A549 (cell line): ENCODE measurements at regions not wholly inside any gene's neighbourhood (a gene's known extent, or its start where the extent isn't known, plus 50 kb on each side); places are given as distances from the start of the nearest gene placed in this dataset.
A peak's percentile ranks its signal among the peaks of the same experiment; 100 is the strongest.

Source experiments
- ATAC-seq, 2 experiments: fragments of 200-7000 bp in 1 of 2; fragments of >200 bp in 1 of 2; cut with Nextera tagmentation in 1 of 2; cut with Tn5 transposase in 1 of 2; 3 replicates each; pipeline versions ENCODE4 v1.8.0 to v1.9.1; 2018 to 2020; ENCODE audit warnings: mild to moderate bottlenecking in 1 of 2, moderate library complexity in 1 of 2
- CTCF ChIA-PET: fragments of 300-600 bp; sonication (Branson Sonifier 250); formaldehyde crosslinking; extraction: SDS; loops from one replicate; lab custom pipeline; 2021; ENCODE audit warnings: antibody characterized with exemption, inconsistent platforms; lab: Yijun Ruan, JAX
- POLR2A ChIA-PET: fragments of 350-600 bp; formaldehyde crosslinking; extraction: SDS; loops from one replicate; lab custom pipeline; 2021; ENCODE audit warnings: antibody characterized with exemption, inconsistent platforms; lab: Yijun Ruan, JAX
- DNase-seq, 2 experiments: peaks; one replicate each; pipeline versions ENCODE4 v3.0.0 to v3.0.0-alpha.2; 2011 to 2016; ENCODE audit warnings: low read depth in 1 of 2, low spot score in 1 of 2
- FAIRE-seq: peaks from 2 replicates; lab custom pipeline; 2011; peaks lifted over from hg19 to GRCh38; lab: Jason Lieb, UNC
- H3K27ac ChIP-seq, 2 experiments: fragments of >200 bp; sonication (Bioruptor Twin); formaldehyde crosslinking; 3 replicates each; pipeline ENCODE4 v1.5.1; 2016 to 2017
- H3K4me1 ChIP-seq: fragments of >200 bp; sonication (Bioruptor Twin); formaldehyde crosslinking; 3 replicates; pipeline ENCODE4 v1.6.1; 2016
- H3K4me2 ChIP-seq: fragments of >200 bp; sonication (Bioruptor Twin); formaldehyde crosslinking; 3 replicates; pipeline ENCODE4 v1.6.1; 2016
- H3K4me3 ChIP-seq: fragments of >200 bp; sonication (Bioruptor Twin); formaldehyde crosslinking; 3 replicates; pipeline ENCODE4 v1.5.1; 2016
- H3K9me3 ChIP-seq: fragments of >200 bp; sonication (Bioruptor Twin); formaldehyde crosslinking; 3 replicates; pipeline ENCODE4 v1.6.1; 2016
- BHLHE40 ChIP-seq: IDR thresholded peaks from 2 replicates; pipeline ENCODE4 v1.6.1; 2012; ENCODE audit warnings: low read depth, low read length, inconsistent platforms
- CBX2 ChIP-seq: fragments of 200-600 bp; sonication (generic); IDR thresholded peaks from 2 replicates; pipeline ENCODE4 v1.6.1; 2016; ENCODE audit warnings: low read depth, mild to moderate bottlenecking, borderline replicate concordance
- CEBPB ChIP-seq, 2 experiments: fragments of >200 bp in 1 of 2; sonication (Bioruptor Twin) in 1 of 2; formaldehyde crosslinking in 1 of 2; IDR thresholded peaks; 2 replicates each; pipeline ENCODE4 v1.6.1; 2012 to 2016
- CHD4 ChIP-seq: fragments of 200-600 bp; sonication (generic); IDR thresholded peaks from 2 replicates; pipeline ENCODE4 v1.6.1; 2016; ENCODE audit warnings: antibody characterized with exemption, mild to moderate bottlenecking, borderline replicate concordance
- EP300 ChIP-seq, 2 experiments: fragments of >200 bp; sonication (Bioruptor Twin); formaldehyde crosslinking; IDR thresholded peaks; 2 replicates in 1 of 2; 3 replicates in 1 of 2; pipeline ENCODE4 v1.6.1; 2016 to 2017
- FOSB ChIP-seq: fragments of 250-450 bp; sonication (Bioruptor Pico); IDR thresholded peaks from 2 replicates; pipeline ENCODE4 v1.5.0; 2020; ENCODE audit warnings: mild to moderate bottlenecking, moderate library complexity
- HDAC2 ChIP-seq: fragments of 200-600 bp; sonication (generic); IDR thresholded peaks from 2 replicates; pipeline ENCODE4 v1.6.1; 2016
- HOXA7 ChIP-seq: fragments of 250-450 bp; sonication (Bioruptor Pico); IDR thresholded peaks from 2 replicates; pipeline ENCODE4 v1.5.0; 2020; ENCODE audit warnings: mild to moderate bottlenecking, moderate library complexity
- HOXB13 ChIP-seq: fragments of 250-450 bp; sonication (Bioruptor Pico); IDR thresholded peaks from 2 replicates; pipeline ENCODE4 v1.5.0; 2020; ENCODE audit warnings: low read depth, mild to moderate bottlenecking, moderate library complexity
- MAZ ChIP-seq: fragments of 150-350 bp; IDR thresholded peaks from 2 replicates; pipeline ENCODE4 v1.6.1; 2014; ENCODE audit warnings: antibody characterized with exemption, low read depth, low read length, borderline replicate concordance
- MYC ChIP-seq: IDR thresholded peaks from 2 replicates; pipeline ENCODE4 v1.6.1; 2012; ENCODE audit warnings: mild to moderate bottlenecking, inconsistent platforms, low read length, improper control_type of control experiment, borderline replicate concordance
- RAD21 ChIP-seq, 2 experiments: fragments of >200 bp in 1 of 2; sonication (Bioruptor Twin) in 1 of 2; formaldehyde crosslinking in 1 of 2; IDR thresholded peaks in 1 of 2; conservative IDR thresholded peaks in 1 of 2; 2 replicates in 1 of 2; 3 replicates in 1 of 2; pipeline ENCODE4 v1.6.1; 2012 to 2018; ENCODE audit warnings: inconsistent platforms in 1 of 2
- RCOR1 ChIP-seq: fragments of 150-350 bp; IDR thresholded peaks from 2 replicates; pipeline ENCODE4 v1.6.1; 2014; ENCODE audit warnings: antibody characterized with exemption, low read length, low read depth
- RFX5 ChIP-seq: fragments of 450-650 bp; IDR thresholded peaks from 2 replicates; pipeline ENCODE4 v1.7.1; 2014; ENCODE audit warnings: antibody characterized with exemption, mild to moderate bottlenecking, moderate library complexity
- TFCP2L1 ChIP-seq: fragments of 250-450 bp; sonication (Bioruptor Pico); IDR thresholded peaks from 2 replicates; pipeline ENCODE4 v1.5.0; 2021; ENCODE audit warnings: mild to moderate bottlenecking
- WGBS: methylation state at CpG from one replicate; pipeline ENCODE4 v1.1.6; 2017; ENCODE audit errors: missing lambda C conversion rate; 5-methylcytosine and 5-hydroxymethylcytosine counted together
- TF ChIP-seq, protein P1 (sequence below): IDR thresholded peaks from 2 replicates; pipeline ENCODE4 v1.6.1; 2012
- TF ChIP-seq, protein P2 (sequence below): fragments of >200 bp; sonication (Bioruptor Twin); formaldehyde crosslinking; IDR thresholded peaks from 3 replicates; pipeline ENCODE4 v1.6.1; 2016
- TF ChIP-seq, protein P3 (sequence below): fragments of 250-450 bp; sonication (Bioruptor Pico); IDR thresholded peaks from 2 replicates; pipeline ENCODE4 v1.5.0; 2020; ENCODE audit warnings: low read depth, mild to moderate bottlenecking, moderate library complexity
- TF ChIP-seq, protein P4 (sequence below): IDR thresholded peaks from 2 replicates; pipeline ENCODE4 v1.6.1; 2012; ENCODE audit warnings: low read depth, borderline replicate concordance
- TF ChIP-seq, protein P5 (sequence below): fragments of 250-450 bp; sonication (Bioruptor Pico); IDR thresholded peaks from 2 replicates; pipeline ENCODE4 v1.5.0; 2021; ENCODE audit warnings: mild to moderate bottlenecking, moderate library complexity, borderline replicate concordance
- TF ChIP-seq, protein P6 (sequence below): fragments of 450-650 bp; IDR thresholded peaks from 2 replicates; pipeline ENCODE4 v1.6.1; 2014; ENCODE audit warnings: antibody characterized with exemption
- TF ChIP-seq, protein P7 (sequence below): fragments of >200 bp; sonication (Bioruptor Twin); formaldehyde crosslinking; IDR thresholded peaks from 2 replicates; pipeline ENCODE4 v1.6.1; 2016

DNA sequence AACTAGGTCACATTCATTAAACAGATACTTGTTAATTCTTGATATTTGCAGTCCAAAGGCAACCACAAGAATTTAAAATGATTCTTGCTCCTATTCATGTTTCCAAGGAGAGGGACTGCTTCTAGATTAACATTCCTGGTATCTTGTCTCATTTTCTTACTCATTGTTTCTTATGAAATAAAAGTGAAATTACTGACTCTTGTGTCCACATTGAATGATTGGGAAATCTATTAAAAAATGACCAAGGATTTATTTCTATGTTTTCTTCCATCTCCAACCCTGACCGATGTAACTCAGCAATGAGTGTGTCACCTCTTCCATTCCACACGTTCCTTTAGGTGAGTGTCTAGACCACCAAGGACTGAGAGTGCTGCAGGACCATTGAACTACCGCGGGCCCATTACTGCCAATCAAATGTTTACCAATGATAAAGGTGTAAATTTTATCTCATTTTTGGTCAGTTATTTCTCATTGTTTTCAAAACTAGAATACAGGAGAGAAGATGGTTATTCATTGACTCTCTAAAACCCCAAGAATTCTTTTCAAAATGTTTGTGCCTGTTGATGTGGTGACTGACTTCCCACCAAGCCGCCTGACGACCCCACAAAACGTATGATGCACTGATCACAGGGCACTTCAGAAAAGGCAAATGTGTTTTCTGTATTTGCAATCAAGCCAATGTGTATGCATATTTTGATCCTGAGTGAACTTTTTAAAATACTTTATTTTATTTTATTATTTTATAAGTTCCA, 414.6 kb upstream of the PTBP2 start:
- H3K4me1 ChIP-seq, result no peaks in the 10 kb centered on the region
- H3K27ac ChIP-seq, result no peak overlapping the region
- ATAC-seq (no peak), FAIRE-seq (no peak), DNase-seq (no peak)
- H3K9me3 ChIP-seq, result no peaks in the 10 kb centered on the region
- POLR2A ChIA-PET, result no interaction called here
- no peak overlapping the region for H3K4me2 ChIP-seq
- H3K4me3 ChIP-seq, result no peak overlapping the region
- CTCF ChIA-PET, result no interaction called here
- TF ChIP-seq, protein P1, sequence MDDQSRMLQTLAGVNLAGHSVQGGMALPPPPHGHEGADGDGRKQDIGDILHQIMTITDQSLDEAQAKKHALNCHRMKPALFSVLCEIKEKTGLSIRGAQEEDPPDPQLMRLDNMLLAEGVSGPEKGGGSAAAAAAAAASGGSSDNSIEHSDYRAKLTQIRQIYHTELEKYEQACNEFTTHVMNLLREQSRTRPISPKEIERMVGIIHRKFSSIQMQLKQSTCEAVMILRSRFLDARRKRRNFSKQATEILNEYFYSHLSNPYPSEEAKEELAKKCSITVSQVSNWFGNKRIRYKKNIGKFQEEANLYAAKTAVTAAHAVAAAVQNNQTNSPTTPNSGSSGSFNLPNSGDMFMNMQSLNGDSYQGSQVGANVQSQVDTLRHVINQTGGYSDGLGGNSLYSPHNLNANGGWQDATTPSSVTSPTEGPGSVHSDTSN, result no peak
- TF ChIP-seq, protein P2, sequence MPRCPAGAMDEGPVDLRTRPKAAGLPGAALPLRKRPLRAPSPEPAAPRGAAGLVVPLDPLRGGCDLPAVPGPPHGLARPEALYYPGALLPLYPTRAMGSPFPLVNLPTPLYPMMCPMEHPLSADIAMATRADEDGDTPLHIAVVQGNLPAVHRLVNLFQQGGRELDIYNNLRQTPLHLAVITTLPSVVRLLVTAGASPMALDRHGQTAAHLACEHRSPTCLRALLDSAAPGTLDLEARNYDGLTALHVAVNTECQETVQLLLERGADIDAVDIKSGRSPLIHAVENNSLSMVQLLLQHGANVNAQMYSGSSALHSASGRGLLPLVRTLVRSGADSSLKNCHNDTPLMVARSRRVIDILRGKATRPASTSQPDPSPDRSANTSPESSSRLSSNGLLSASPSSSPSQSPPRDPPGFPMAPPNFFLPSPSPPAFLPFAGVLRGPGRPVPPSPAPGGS, result no peak
- TF ChIP-seq CHD4 (no peak), HDAC2 (no peak)
- TF ChIP-seq, protein P3, sequence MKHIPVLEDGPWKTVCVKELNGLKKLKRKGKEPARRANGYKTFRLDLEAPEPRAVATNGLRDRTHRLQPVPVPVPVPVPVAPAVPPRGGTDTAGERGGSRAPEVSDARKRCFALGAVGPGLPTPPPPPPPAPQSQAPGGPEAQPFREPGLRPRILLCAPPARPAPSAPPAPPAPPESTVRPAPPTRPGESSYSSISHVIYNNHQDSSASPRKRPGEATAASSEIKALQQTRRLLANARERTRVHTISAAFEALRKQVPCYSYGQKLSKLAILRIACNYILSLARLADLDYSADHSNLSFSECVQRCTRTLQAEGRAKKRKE (CRISPR knock-in tag), result no peak
- TF ChIP-seq, protein P4, sequence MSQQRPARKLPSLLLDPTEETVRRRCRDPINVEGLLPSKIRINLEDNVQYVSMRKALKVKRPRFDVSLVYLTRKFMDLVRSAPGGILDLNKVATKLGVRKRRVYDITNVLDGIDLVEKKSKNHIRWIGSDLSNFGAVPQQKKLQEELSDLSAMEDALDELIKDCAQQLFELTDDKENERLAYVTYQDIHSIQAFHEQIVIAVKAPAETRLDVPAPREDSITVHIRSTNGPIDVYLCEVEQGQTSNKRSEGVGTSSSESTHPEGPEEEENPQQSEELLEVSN, result no peak
- 52% methylated on average over 7 of the region's 7 CpGs for WGBS

DNA sequence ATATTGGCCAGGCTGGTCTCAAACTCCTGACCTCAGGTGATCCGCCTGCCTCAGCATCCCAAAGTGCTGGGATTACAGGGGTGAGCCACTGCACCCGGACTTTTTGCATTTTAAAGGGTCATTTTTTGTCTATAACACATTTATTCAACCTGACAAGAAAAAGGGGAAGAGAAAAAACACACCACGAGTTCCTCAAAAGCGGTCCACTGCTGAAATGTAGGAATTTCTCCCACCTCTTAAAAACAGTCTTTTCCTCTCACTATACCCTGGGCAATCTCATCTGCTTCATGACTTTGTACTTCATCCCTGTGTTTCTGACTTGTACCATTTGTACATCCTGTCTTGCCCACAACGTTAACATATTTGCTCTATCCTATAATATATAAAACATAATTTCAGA, 413.3 kb upstream of the PTBP2 start:
- Histone ChIP-seq H3K4me3 (no peak overlapping the region), H3K9me3 (no peaks in the 10 kb centered on the region), H3K27ac (no peak overlapping the region), H3K4me1 (no peaks in the 10 kb centered on the region), H3K4me2 (no peak overlapping the region)
- TF ChIP-seq RCOR1, result no peak
- ChIA-PET POLR2A (no interaction called here), CTCF (no interaction called here)
- DNase-seq (no peak), FAIRE-seq (no peak), ATAC-seq (no peak)
- 42% methylated on average over 5 of the region's 5 CpGs for WGBS

DNA sequence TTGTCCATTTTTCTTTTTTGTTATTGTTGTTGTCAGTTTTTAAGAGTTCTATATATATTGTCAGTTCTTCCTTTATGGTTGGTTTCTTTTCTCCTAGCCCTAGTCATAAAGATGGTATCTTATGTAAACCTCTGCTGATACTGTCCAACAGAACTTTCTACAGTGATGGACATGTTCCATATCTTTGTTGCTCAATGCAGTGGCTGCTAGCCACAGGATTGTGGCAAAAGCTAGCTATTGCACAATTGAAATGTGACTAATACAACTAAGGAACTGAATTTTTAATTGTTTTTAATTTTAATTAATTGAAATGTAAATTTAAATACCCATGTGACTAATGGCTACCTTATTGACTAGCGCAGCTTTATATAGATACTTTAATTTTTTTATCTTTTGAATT, 411.8 kb upstream of the PTBP2 start:
- no peak overlapping the region for H3K4me3 ChIP-seq
- no peak for ATAC-seq
- no peaks in the 10 kb centered on the region for H3K4me1 ChIP-seq
- H3K27ac ChIP-seq, result no peak overlapping the region
- 54% methylated on average over 1 of the region's 1 CpG for whole genome bisulfite sequencing
- no peak overlapping the region for H3K4me2 ChIP-seq
- POLR2A ChIA-PET, result no interaction called here
- no peak for FAIRE-seq
- no peaks in the 10 kb centered on the region for H3K9me3 ChIP-seq
- CTCF ChIA-PET, result no interaction called here
- TF ChIP-seq EP300 (IDR thresholded peaks at IDR 0.05) (no peak), RAD21 (conservative IDR thresholded peaks at IDR 0.05 in 1 of 2, IDR thresholded peaks at IDR 0.05 in 1 of 2) (no peak), FOSB (no peak), HDAC2 (no peak), MAZ (no peak), CBX2 (no peak), CEBPB (IDR thresholded peaks at IDR 0.05) (peak; percentile 71 to 75; a peak in 3 of 4 replicates)
- peak in 1 of 2 experiments; percentile 11 for DNase-seq

DNA sequence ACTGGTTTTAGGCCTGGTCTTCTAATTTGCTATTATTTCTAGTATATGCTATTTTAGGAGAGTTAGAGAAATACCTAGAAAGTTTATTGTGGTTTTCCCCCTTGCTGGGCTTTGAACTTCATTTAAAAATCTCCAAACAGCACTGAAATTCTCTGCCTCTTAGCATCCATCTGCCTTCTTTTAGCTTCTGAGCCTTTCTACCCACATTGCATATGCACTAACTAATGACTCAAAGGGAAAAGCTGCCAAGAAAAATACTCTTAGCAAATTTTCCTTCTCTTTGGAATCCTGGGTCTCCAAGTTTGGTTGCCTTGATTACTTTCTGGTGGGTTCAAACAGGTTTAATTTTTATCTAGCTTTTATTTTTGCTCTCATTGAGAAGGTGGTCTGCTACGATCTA, 408.4 kb upstream of the PTBP2 start:
- CTCF ChIA-PET, result no interaction called here
- H3K4me2 ChIP-seq, result no peak overlapping the region
- H3K4me3 ChIP-seq, result no peak overlapping the region
- FAIRE-seq (no peak), DNase-seq (no peak), ATAC-seq (no peak)
- no peak overlapping the region for H3K27ac ChIP-seq
- no peaks in the 10 kb centered on the region for H3K9me3 ChIP-seq
- H3K4me1 ChIP-seq, result no peaks in the 10 kb centered on the region
- 52% methylated on average over 1 of the region's 1 CpG for WGBS
- POLR2A ChIA-PET, result no interaction called here
- TF ChIP-seq HOXB13 (CRISPR knock-in tag), result no peak
- TF ChIP-seq TFCP2L1 (CRISPR knock-in tag), result no peak
- no peak for TF ChIP-seq BHLHE40
- TF ChIP-seq, protein P5, sequence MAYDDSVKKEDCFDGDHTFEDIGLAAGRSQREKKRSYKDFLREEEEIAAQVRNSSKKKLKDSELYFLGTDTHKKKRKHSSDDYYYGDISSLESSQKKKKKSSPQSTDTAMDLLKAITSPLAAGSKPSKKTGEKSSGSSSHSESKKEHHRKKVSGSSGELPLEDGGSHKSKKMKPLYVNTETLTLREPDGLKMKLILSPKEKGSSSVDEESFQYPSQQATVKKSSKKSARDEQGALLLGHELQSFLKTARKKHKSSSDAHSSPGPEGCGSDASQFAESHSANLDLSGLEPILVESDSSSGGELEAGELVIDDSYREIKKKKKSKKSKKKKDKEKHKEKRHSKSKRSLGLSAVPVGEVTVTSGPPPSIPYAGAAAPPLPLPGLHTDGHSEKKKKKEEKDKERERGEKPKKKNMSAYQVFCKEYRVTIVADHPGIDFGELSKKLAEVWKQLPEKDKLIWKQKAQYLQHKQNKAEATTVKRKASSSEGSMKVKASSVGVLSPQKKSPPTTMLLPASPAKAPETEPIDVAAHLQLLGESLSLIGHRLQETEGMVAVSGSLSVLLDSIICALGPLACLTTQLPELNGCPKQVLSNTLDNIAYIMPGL (CRISPR knock-in tag), result no peak
- TF ChIP-seq, protein P6, sequence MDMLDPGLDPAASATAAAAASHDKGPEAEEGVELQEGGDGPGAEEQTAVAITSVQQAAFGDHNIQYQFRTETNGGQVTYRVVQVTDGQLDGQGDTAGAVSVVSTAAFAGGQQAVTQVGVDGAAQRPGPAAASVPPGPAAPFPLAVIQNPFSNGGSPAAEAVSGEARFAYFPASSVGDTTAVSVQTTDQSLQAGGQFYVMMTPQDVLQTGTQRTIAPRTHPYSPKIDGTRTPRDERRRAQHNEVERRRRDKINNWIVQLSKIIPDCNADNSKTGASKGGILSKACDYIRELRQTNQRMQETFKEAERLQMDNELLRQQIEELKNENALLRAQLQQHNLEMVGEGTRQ, result no peak
- TF ChIP-seq MYC, result no peak
- TF ChIP-seq, protein P7, sequence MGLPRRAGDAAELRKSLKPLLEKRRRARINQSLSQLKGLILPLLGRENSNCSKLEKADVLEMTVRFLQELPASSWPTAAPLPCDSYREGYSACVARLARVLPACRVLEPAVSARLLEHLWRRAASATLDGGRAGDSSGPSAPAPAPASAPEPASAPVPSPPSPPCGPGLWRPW, result no peak
- TF ChIP-seq CHD4, result no peak
- TF ChIP-seq RCOR1, result no peak
- no peak for TF ChIP-seq HOXA7 (CRISPR knock-in tag)
- no peak for TF ChIP-seq RFX5
